ENCODE measurements at regions not wholly inside any gene's neighbourhood (a gene's known extent, or its start where the extent isn't known, plus 50 kb on each side); places are given as distances from the start of the nearest gene placed in this dataset.

- H3K4me3 Mint-ChIP-seq: no peak overlapping the region
- ATAC-seq: no peak
- ChIA-PET POLR2A (no interaction called here), CTCF (no interaction called here)
- no peak for DNase-seq
- H3K4me1 Mint-ChIP-seq (ENCODE audit: low read depth): peaks cover 5% of the 10 kb centered on the region
- H3K27ac Mint-ChIP-seq: no peak overlapping the region
- H3K36me3 Mint-ChIP-seq (ENCODE audit: low read depth): no peaks in the 10 kb centered on the region
- no peaks in the 10 kb centered on the region for H3K27me3 Mint-ChIP-seq (ENCODE audit: low read depth)
- H3K9me3 Mint-ChIP-seq (ENCODE audit: insufficient read depth): no peaks in the 10 kb centered on the region
These were observed 144.9 kb downstream of the SOX4 start for GRCh38 chr6:21738180-21739094.

- no peak overlapping the region for H3K4me3 Mint-ChIP-seq
- H3K27me3 Mint-ChIP-seq (ENCODE audit: low read depth): no peaks in the 10 kb centered on the region
- DNase-seq (no peak), ATAC-seq (no peak)
- POLR2A ChIA-PET: no interaction called here
- H3K4me1 Mint-ChIP-seq (ENCODE audit: low read depth): peaks cover 3% of the 10 kb centered on the region
- no peaks in the 10 kb centered on the region for H3K9me3 Mint-ChIP-seq (ENCODE audit: insufficient read depth)
- H3K27ac Mint-ChIP-seq: no peak overlapping the region
- CTCF ChIA-PET: no interaction called here
- no peaks in the 10 kb centered on the region for H3K36me3 Mint-ChIP-seq (ENCODE audit: low read depth)
These were observed 145.7 kb downstream of the SOX4 start for GRCh38 chr6:21739241-21739640.

GRCh38 chr6:21739838-21740237 is 146.3 kb downstream of the SOX4 start:
- Mint-ChIP-seq H3K9me3 (ENCODE audit: insufficient read depth) (no peaks in the 10 kb centered on the region), H3K27me3 (ENCODE audit: low read depth) (no peaks in the 10 kb centered on the region), H3K36me3 (ENCODE audit: low read depth) (no peaks in the 10 kb centered on the region), H3K4me1 (ENCODE audit: low read depth) (peaks cover 3% of the 10 kb centered on the region), H3K27ac (no peak overlapping the region), H3K4me3 (no peak overlapping the region)
- DNase-seq: no peak
- POLR2A ChIA-PET: no interaction called here
- ATAC-seq: no peak
- CTCF ChIA-PET: no interaction called here

- no peaks in the 10 kb centered on the region for H3K36me3 Mint-ChIP-seq (ENCODE audit: low read depth)
- ATAC-seq (no peak), DNase-seq (no peak)
- no peaks in the 10 kb centered on the region for H3K27me3 Mint-ChIP-seq (ENCODE audit: low read depth)
- peaks cover 3% of the 10 kb centered on the region for H3K4me1 Mint-ChIP-seq (ENCODE audit: low read depth)
- no peak overlapping the region for H3K27ac Mint-ChIP-seq
- H3K4me3 Mint-ChIP-seq: no peak overlapping the region
- H3K9me3 Mint-ChIP-seq (ENCODE audit: insufficient read depth): no peaks in the 10 kb centered on the region
- POLR2A ChIA-PET: no interaction called here
- CTCF ChIA-PET: no interaction called here
These were observed 147.0 kb downstream of the SOX4 start for GRCh38 chr6:21740376-21741124.

- CTCF ChIA-PET: no interaction called here
- Mint-ChIP-seq H3K27me3 (ENCODE audit: low read depth) (no peaks in the 10 kb centered on the region), H3K9me3 (ENCODE audit: insufficient read depth) (no peaks in the 10 kb centered on the region), H3K4me1 (ENCODE audit: low read depth) (peaks cover 3% of the 10 kb centered on the region), H3K4me3 (no peak overlapping the region), H3K27ac (no peak overlapping the region), H3K36me3 (ENCODE audit: low read depth) (no peaks in the 10 kb centered on the region)
- POLR2A ChIA-PET: no interaction called here
- ATAC-seq: no peak
- no peak for DNase-seq
These were observed 147.9 kb downstream of the SOX4 start for GRCh38 chr6:21741221-21742109.

- Mint-ChIP-seq H3K36me3 (ENCODE audit: low read depth) (no peaks in the 10 kb centered on the region), H3K27ac (no peak overlapping the region), H3K4me1 (ENCODE audit: low read depth) (no peaks in the 10 kb centered on the region), H3K4me3 (no peak overlapping the region), H3K27me3 (ENCODE audit: low read depth) (no peaks in the 10 kb centered on the region), H3K9me3 (ENCODE audit: insufficient read depth) (no peaks in the 10 kb centered on the region)
- ChIA-PET CTCF (no interaction called here), POLR2A (no interaction called here)
- DNase-seq (no peak), ATAC-seq (no peak)
These were observed 148.7 kb downstream of the SOX4 start for GRCh38 chr6:21742238-21742660.

GRCh38 chr6:21744331-21744730 is 150.8 kb downstream of the SOX4 start:
- Mint-ChIP-seq H3K4me1 (ENCODE audit: low read depth) (no peaks in the 10 kb centered on the region), H3K9me3 (ENCODE audit: insufficient read depth) (no peaks in the 10 kb centered on the region), H3K36me3 (ENCODE audit: low read depth) (no peaks in the 10 kb centered on the region), H3K4me3 (no peak overlapping the region), H3K27ac (no peak overlapping the region), H3K27me3 (ENCODE audit: low read depth) (no peaks in the 10 kb centered on the region)
- no peak for ATAC-seq
- POLR2A ChIA-PET: no interaction called here
- no peak for DNase-seq
- CTCF ChIA-PET: no interaction called here

- ChIA-PET CTCF (interaction anchor here (0.7 kb wide), 1 partner anchor 599 kb away, joined by 3 read pairs; no protein-coding TSS in a partner anchor), POLR2A (no interaction called here)
- Mint-ChIP-seq H3K4me3 (no peak overlapping the region), H3K9me3 (ENCODE audit: insufficient read depth) (no peaks in the 10 kb centered on the region), H3K27me3 (ENCODE audit: low read depth) (no peaks in the 10 kb centered on the region), H3K36me3 (ENCODE audit: low read depth) (no peaks in the 10 kb centered on the region), H3K27ac (no peak overlapping the region), H3K4me1 (ENCODE audit: low read depth) (no peaks in the 10 kb centered on the region)
- DNase-seq (no peak), ATAC-seq (no peak)
These were observed 152.2 kb downstream of the SOX4 start for GRCh38 chr6:21745543-21746337.

GRCh38 chr6:21747441-21747840 is 153.9 kb downstream of the SOX4 start:
- ChIA-PET CTCF (no interaction called here), POLR2A (interaction anchor here (0.7 kb wide), 1 partner anchor 14 kb away, joined by 3 read pairs; no protein-coding TSS in a partner anchor)
- DNase-seq (no peak), ATAC-seq (no peak)
- H3K27ac Mint-ChIP-seq: no peak overlapping the region
- H3K4me3 Mint-ChIP-seq: no peak overlapping the region
- no peaks in the 10 kb centered on the region for H3K36me3 Mint-ChIP-seq (ENCODE audit: low read depth)
- H3K27me3 Mint-ChIP-seq (ENCODE audit: low read depth): no peaks in the 10 kb centered on the region
- no peaks in the 10 kb centered on the region for H3K9me3 Mint-ChIP-seq (ENCODE audit: insufficient read depth)
- H3K4me1 Mint-ChIP-seq (ENCODE audit: low read depth): no peaks in the 10 kb centered on the region

GRCh38 chr6:21748343-21749056 is 154.9 kb downstream of the SOX4 start:
- ChIA-PET CTCF (no interaction called here), POLR2A (interaction anchor here (0.7 kb wide), 1 partner anchor 15 kb away, joined by 3 read pairs; no protein-coding TSS in a partner anchor)
- Mint-ChIP-seq H3K27ac (no peak overlapping the region), H3K4me3 (no peak overlapping the region), H3K27me3 (ENCODE audit: low read depth) (no peaks in the 10 kb centered on the region), H3K4me1 (ENCODE audit: low read depth) (no peaks in the 10 kb centered on the region), H3K36me3 (ENCODE audit: low read depth) (no peaks in the 10 kb centered on the region), H3K9me3 (ENCODE audit: insufficient read depth) (no peaks in the 10 kb centered on the region)
- no peak for ATAC-seq
- DNase-seq: no peak

GRCh38 chr6:21749754-21750153 is 156.2 kb downstream of the SOX4 start:
- no peak overlapping the region for H3K4me3 Mint-ChIP-seq
- POLR2A ChIA-PET: no interaction called here
- CTCF ChIA-PET: no interaction called here
- H3K9me3 Mint-ChIP-seq (ENCODE audit: insufficient read depth): no peaks in the 10 kb centered on the region
- H3K27me3 Mint-ChIP-seq (ENCODE audit: low read depth): no peaks in the 10 kb centered on the region
- no peak for DNase-seq
- H3K4me1 Mint-ChIP-seq (ENCODE audit: low read depth): no peaks in the 10 kb centered on the region
- no peak overlapping the region for H3K27ac Mint-ChIP-seq
- no peaks in the 10 kb centered on the region for H3K36me3 Mint-ChIP-seq (ENCODE audit: low read depth)
- ATAC-seq: no peak

Data from activated CD8-positive, alpha-beta T cell treated with anti-CD3 and anti-CD28 coated beads, Interleukin-2, amount 10 ng/mL, durations not matched to agents 7 days and 5 days (primary cell).